ENCODE measurements at regions not wholly inside any gene's neighbourhood (a gene's known extent, or its start where the extent isn't known, plus 50 kb on each side); places are given as distances from the start of the nearest gene placed in this dataset.

DNA sequence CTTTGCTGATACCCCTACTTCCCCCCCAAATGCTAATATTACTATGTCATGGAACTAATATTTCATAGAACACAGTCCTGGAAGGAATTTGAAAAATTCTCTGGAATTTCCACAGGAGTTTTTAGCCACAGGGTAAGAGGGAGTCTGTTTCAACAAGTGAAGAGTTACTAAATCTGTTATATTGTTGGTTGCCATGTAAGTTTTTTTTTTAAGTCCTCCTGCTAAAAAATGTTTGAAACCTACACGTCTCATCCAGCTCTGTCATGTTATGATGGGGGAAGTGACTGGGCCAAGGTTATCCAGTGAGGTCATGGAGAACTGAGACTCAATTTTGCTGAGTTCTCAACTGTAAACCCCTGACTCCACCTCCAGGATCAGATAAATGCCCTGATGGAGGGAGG is 60.8 kb upstream of the USP24 start:
- TF ChIP-seq, protein P1, sequence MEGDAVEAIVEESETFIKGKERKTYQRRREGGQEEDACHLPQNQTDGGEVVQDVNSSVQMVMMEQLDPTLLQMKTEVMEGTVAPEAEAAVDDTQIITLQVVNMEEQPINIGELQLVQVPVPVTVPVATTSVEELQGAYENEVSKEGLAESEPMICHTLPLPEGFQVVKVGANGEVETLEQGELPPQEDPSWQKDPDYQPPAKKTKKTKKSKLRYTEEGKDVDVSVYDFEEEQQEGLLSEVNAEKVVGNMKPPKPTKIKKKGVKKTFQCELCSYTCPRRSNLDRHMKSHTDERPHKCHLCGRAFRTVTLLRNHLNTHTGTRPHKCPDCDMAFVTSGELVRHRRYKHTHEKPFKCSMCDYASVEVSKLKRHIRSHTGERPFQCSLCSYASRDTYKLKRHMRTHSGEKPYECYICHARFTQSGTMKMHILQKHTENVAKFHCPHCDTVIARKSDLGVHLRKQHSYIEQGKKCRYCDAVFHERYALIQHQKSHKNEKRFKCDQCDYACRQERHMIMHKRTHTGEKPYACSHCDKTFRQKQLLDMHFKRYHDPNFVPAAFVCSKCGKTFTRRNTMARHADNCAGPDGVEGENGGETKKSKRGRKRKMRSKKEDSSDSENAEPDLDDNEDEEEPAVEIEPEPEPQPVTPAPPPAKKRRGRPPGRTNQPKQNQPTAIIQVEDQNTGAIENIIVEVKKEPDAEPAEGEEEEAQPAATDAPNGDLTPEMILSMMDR (IDR thresholded peaks at IDR 0.05; ENCODE audit: low read depth, low read length): no peak
- TF ChIP-seq EZH2phosphoT487 (IDR thresholded peaks at IDR 0.05; ENCODE audit: low read depth): no peak

Data from OCI-LY3 (cell line).